Mesendoderm (in vitro differentiated cells): ENCODE measurements at regions not wholly inside any gene's neighbourhood (a gene's known extent, or its start where the extent isn't known, plus 50 kb on each side); places are given as distances from the start of the nearest gene placed in this dataset.

Source experiments
- DNase-seq: peaks from one replicate; pipeline ENCODE4 v3.0.0; 2013
- H2AK5ac ChIP-seq: 2 replicates; pipeline ENCODE4 v1.6.1; 2013; ENCODE audit warnings: low read length, inconsistent platforms
- H2BK120ac ChIP-seq: 2 replicates; pipeline ENCODE4 v1.6.1; 2013; ENCODE audit warnings: low read depth, mild to moderate bottlenecking, low read length, moderate library complexity, mixed read lengths
- H2BK15ac ChIP-seq: replicated peaks from 2 replicates; pipeline ENCODE4 v1.6.1; 2013; ENCODE audit warnings: low read depth, mild to moderate bottlenecking, moderate library complexity
- H2BK5ac ChIP-seq: 2 replicates; pipeline ENCODE4 v1.6.1; 2013; ENCODE audit warnings: low read length, inconsistent platforms
- H3K18ac ChIP-seq: 2 replicates; pipeline ENCODE4 v1.6.1; 2013; ENCODE audit warnings: mild to moderate bottlenecking, low read length, mixed read lengths
- H3K23ac ChIP-seq: one replicate; pipeline ENCODE4 v1.6.1; 2013; ENCODE audit warnings: low read length
- H3K27ac ChIP-seq: 2 replicates; pipeline ENCODE4 v1.5.1; 2013; ENCODE audit warnings: low read depth, mild to moderate bottlenecking, inconsistent platforms, low read length, moderate library complexity
- H3K27me3 ChIP-seq: 2 replicates; pipeline ENCODE4 v1.6.1; 2013; ENCODE audit warnings: low read length, control low read depth, mild to moderate bottlenecking, inconsistent platforms; ENCODE audit not compliant: insufficient read depth, poor library complexity
- H3K36me3 ChIP-seq: 2 replicates; pipeline ENCODE4 v1.6.1; 2013; ENCODE audit warnings: low read length, inconsistent platforms; ENCODE audit not compliant: control insufficient read depth, insufficient read depth
- H3K4ac ChIP-seq: one replicate; pipeline ENCODE4 v1.6.1; 2013; ENCODE audit warnings: low read depth, mild to moderate bottlenecking, low read length, moderate library complexity
- H3K4me1 ChIP-seq: 2 replicates; pipeline ENCODE4 v1.6.1; 2013; ENCODE audit warnings: low read depth, low read length, inconsistent platforms; ENCODE audit not compliant: control insufficient read depth
- H3K4me2 ChIP-seq: 2 replicates; pipeline ENCODE4 v1.6.1; 2013; ENCODE audit warnings: low read length
- H3K4me3 ChIP-seq: 2 replicates; pipeline ENCODE4 v1.5.1; 2013; ENCODE audit warnings: mild to moderate bottlenecking, low read length
- H3K56ac ChIP-seq: one replicate; pipeline ENCODE4 v1.6.1; 2013; ENCODE audit warnings: low read length
- H3K79me1 ChIP-seq: 2 replicates; pipeline ENCODE4 v1.6.1; 2013; ENCODE audit warnings: low read length, inconsistent platforms
- H3K79me2 ChIP-seq: 2 replicates; pipeline ENCODE4 v1.6.1; 2013; ENCODE audit warnings: mild to moderate bottlenecking, low read length; ENCODE audit not compliant: control insufficient read depth, insufficient read depth
- H3K9ac ChIP-seq: 2 replicates; pipeline ENCODE4 v1.6.1; 2013; ENCODE audit warnings: low read length, inconsistent platforms
- H4K5ac ChIP-seq: one replicate; pipeline ENCODE4 v1.6.1; 2013; ENCODE audit warnings: low read length
- H4K8ac ChIP-seq: one replicate; pipeline ENCODE4 v1.6.1; 2013; ENCODE audit warnings: low read depth, mild to moderate bottlenecking, control low read depth, low read length, moderate library complexity
- WGBS: extraction: QIAGEN DNeasy Blood & Tissue Kit; methylation state at CpG from one replicate; pipeline ENCODE4 v1.1.7; 2013; ENCODE audit warnings: low lambda C conversion rate, missing lambda C conversion rate; ENCODE audit not compliant: insufficient coverage; ENCODE audit errors: extremely low coverage; 5-methylcytosine and 5-hydroxymethylcytosine counted together

DNA sequence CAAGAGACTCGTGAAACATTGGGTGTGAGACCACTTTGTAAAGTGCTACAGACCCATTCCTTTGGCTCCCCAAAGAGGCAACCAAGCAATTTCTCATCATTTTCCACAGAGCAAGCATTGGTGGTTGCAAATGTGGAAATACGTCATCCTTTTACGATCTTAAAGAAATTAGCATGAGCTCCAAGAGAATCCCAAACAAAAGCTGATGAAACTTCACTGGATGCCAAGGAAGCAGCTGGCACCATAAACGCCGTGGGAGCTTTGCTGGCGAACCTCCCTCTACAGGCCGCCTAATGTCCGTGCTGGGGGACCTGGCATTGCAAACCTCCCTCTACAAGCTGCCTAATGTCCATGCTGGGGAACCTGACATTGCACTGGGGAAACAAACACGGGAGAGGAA is 432.4 kb downstream of the ACTL7B start:
- Histone ChIP-seq H4K8ac (no peak overlapping the region), H3K27me3 (no peaks in the 10 kb centered on the region), H3K79me1 (no peaks in the 10 kb centered on the region), H2BK5ac (no peak overlapping the region), H3K56ac (no peak overlapping the region), H3K4me2 (no peak overlapping the region), H4K5ac (no peak overlapping the region), H3K27ac (no peak overlapping the region), H3K4me1 (no peaks in the 10 kb centered on the region), H3K23ac (no peak overlapping the region), H3K4ac (no peak overlapping the region), H3K79me2 (no peaks in the 10 kb centered on the region), H2AK5ac (no peak overlapping the region), H3K4me3 (no peak overlapping the region), H3K9ac (no peak overlapping the region), H2BK120ac (no peak overlapping the region), H3K36me3 (no peaks in the 10 kb centered on the region), H2BK15ac (no peak overlapping the region), H3K18ac (no peak overlapping the region)
- no CpG with 5 or more reads among the region's 9 CpGs for WGBS
- no peak for DNase-seq

DNA sequence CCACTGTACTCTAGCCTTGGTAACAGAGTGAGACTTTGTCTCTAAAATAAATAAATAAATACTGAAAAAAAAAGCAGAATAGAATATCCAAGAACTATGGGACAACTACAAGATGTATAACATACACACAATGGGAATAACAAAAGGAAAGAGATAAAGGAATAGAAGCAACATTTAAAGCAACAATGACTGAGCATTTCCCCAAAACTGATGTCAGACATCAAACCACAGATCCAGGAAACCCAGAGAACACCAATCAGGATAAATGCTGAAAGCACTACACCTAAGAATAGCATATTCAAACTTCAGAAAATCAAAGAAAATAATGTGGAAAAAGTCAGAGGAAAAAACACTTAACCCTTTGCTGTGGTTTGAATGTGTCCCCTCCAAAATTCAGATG is 436.4 kb downstream of the ACTL7B start:
- no peak overlapping the region for H4K5ac ChIP-seq
- H3K18ac ChIP-seq = no peak overlapping the region
- H3K36me3 ChIP-seq = no peaks in the 10 kb centered on the region
- no peaks in the 10 kb centered on the region for H3K27me3 ChIP-seq
- H2AK5ac ChIP-seq = no peak overlapping the region
- no peak overlapping the region for H3K9ac ChIP-seq
- H2BK15ac ChIP-seq = no peak overlapping the region
- no peak overlapping the region for H2BK120ac ChIP-seq
- H3K4me2 ChIP-seq = no peak overlapping the region
- H4K8ac ChIP-seq = no peak overlapping the region
- H3K27ac ChIP-seq = no peak overlapping the region
- no peak for DNase-seq
- H3K4ac ChIP-seq = no peak overlapping the region
- no peaks in the 10 kb centered on the region for H3K79me2 ChIP-seq
- H3K4me3 ChIP-seq = no peak overlapping the region
- H3K4me1 ChIP-seq = no peaks in the 10 kb centered on the region
- H3K56ac ChIP-seq = no peak overlapping the region
- H3K23ac ChIP-seq = no peak overlapping the region
- H2BK5ac ChIP-seq = no peak overlapping the region
- no peaks in the 10 kb centered on the region for H3K79me1 ChIP-seq

DNA sequence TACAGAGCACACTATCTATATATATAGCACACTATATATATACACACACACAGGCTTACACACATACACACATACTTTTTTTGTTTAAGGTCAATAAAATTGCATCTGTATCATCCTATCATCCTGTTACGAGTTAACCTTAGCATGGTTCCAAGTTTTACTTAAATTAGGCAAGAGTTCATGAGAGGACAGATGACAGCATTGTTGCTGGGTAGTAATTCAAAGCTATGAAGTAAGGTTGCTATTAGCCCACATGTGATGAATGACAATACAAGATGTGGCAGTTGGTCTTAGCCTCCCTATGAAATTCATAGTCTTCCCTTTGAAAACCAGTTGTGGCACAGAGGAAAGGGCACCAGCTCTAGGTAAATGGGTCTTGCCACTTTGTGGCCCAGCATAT is 438.1 kb downstream of the ACTL7B start:
- H4K8ac ChIP-seq = no peak overlapping the region
- no CpG with 5 or more reads among the region's 1 CpG for WGBS
- H2BK5ac ChIP-seq = no peak overlapping the region
- no peak overlapping the region for H2AK5ac ChIP-seq
- H3K79me2 ChIP-seq = no peaks in the 10 kb centered on the region
- no peak overlapping the region for H2BK120ac ChIP-seq
- no peak overlapping the region for H3K18ac ChIP-seq
- H3K4me1 ChIP-seq = no peaks in the 10 kb centered on the region
- no peak for DNase-seq
- H3K23ac ChIP-seq = no peak overlapping the region
- no peaks in the 10 kb centered on the region for H3K79me1 ChIP-seq
- no peaks in the 10 kb centered on the region for H3K36me3 ChIP-seq
- no peak overlapping the region for H3K56ac ChIP-seq
- H3K4me3 ChIP-seq = no peak overlapping the region
- H2BK15ac ChIP-seq = no peak overlapping the region
- H3K27ac ChIP-seq = no peak overlapping the region
- no peak overlapping the region for H3K4me2 ChIP-seq
- no peak overlapping the region for H3K4ac ChIP-seq
- no peak overlapping the region for H4K5ac ChIP-seq
- H3K27me3 ChIP-seq = no peaks in the 10 kb centered on the region
- no peak overlapping the region for H3K9ac ChIP-seq

DNA sequence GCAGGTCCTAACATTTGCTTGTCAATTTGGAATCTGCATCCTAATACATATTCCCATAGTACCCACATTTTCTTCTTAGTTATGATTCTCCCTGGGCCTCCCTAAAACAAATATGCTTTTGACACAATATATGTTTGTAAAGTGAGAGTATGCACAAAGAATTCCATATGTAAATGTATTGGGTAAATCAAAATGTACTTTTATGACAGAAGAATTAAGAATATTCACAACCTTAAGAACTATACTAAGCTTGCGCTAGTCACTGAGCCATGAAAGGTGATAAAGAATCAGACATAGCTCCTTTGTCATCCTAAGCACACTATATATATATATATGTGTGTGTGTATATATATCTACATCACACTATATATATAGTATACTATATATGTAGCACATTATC is 438.5 kb downstream of the ACTL7B start:
- no peak overlapping the region for H3K9ac ChIP-seq
- DNase-seq = no peak
- no peak overlapping the region for H3K4me3 ChIP-seq
- no peak overlapping the region for H2AK5ac ChIP-seq
- no peak overlapping the region for H3K4me2 ChIP-seq
- no peaks in the 10 kb centered on the region for H3K79me1 ChIP-seq
- no peak overlapping the region for H3K23ac ChIP-seq
- H3K56ac ChIP-seq = no peak overlapping the region
- H4K5ac ChIP-seq = no peak overlapping the region
- no peak overlapping the region for H4K8ac ChIP-seq
- H3K18ac ChIP-seq = no peak overlapping the region
- no CpG with 5 or more reads among the region's 1 CpG for WGBS
- no peak overlapping the region for H3K27ac ChIP-seq
- no peak overlapping the region for H2BK15ac ChIP-seq
- no peaks in the 10 kb centered on the region for H3K27me3 ChIP-seq
- no peaks in the 10 kb centered on the region for H3K36me3 ChIP-seq
- H3K79me2 ChIP-seq = no peaks in the 10 kb centered on the region
- H3K4ac ChIP-seq = no peak overlapping the region
- no peak overlapping the region for H2BK5ac ChIP-seq
- H2BK120ac ChIP-seq = no peak overlapping the region
- H3K4me1 ChIP-seq = no peaks in the 10 kb centered on the region

GRCh38 chr9:108416324-108416723 is 439.5 kb downstream of the ACTL7B start:
- H3K18ac ChIP-seq = no peak overlapping the region
- H3K23ac ChIP-seq = no peak overlapping the region
- no peaks in the 10 kb centered on the region for H3K79me1 ChIP-seq
- no CpG with 5 or more reads among the region's 2 CpGs for WGBS
- no peak overlapping the region for H2BK120ac ChIP-seq
- H2BK5ac ChIP-seq = no peak overlapping the region
- no peak overlapping the region for H3K56ac ChIP-seq
- H3K9ac ChIP-seq = no peak overlapping the region
- H2BK15ac ChIP-seq = no peak overlapping the region
- no peak overlapping the region for H4K8ac ChIP-seq
- no peak overlapping the region for H3K27ac ChIP-seq
- H3K27me3 ChIP-seq = no peaks in the 10 kb centered on the region
- H3K36me3 ChIP-seq = no peaks in the 10 kb centered on the region
- no peak overlapping the region for H3K4ac ChIP-seq
- H4K5ac ChIP-seq = no peak overlapping the region
- H3K79me2 ChIP-seq = no peaks in the 10 kb centered on the region
- DNase-seq = peak; percentile 22
- H3K4me1 ChIP-seq = no peaks in the 10 kb centered on the region
- H3K4me2 ChIP-seq = no peak overlapping the region
- no peak overlapping the region for H2AK5ac ChIP-seq
- no peak overlapping the region for H3K4me3 ChIP-seq

DNA sequence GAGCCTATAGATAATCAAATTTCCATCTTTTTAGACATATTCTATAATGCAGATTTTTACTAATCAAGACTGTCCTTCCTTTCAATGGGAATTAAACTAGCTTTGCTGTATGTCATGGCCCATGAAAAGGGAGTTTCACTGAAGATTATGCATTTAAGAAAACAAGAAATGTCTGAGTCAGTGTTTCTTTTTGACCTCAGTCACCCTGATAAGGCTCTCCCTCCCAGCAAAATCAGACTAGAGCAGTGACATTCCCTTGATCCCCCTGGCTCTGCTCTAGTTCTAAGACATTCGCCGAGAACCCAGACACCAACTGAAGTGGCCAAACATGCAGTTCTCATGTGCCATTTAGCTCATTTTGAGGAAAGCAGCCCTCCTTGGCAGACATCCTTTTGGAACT is 442.0 kb downstream of the ACTL7B start:
- no peak overlapping the region for H3K56ac ChIP-seq
- no peak overlapping the region for H4K8ac ChIP-seq
- H3K4me2 ChIP-seq = no peak overlapping the region
- no peaks in the 10 kb centered on the region for H3K4me1 ChIP-seq
- no peak overlapping the region for H2BK5ac ChIP-seq
- no peaks in the 10 kb centered on the region for H3K79me2 ChIP-seq
- no peak for DNase-seq
- no CpG with 5 or more reads among the region's 2 CpGs for WGBS
- no peak overlapping the region for H2BK15ac ChIP-seq
- H2BK120ac ChIP-seq = no peak overlapping the region
- H3K9ac ChIP-seq = no peak overlapping the region
- no peak overlapping the region for H3K4me3 ChIP-seq
- H2AK5ac ChIP-seq = no peak overlapping the region
- H3K36me3 ChIP-seq = no peaks in the 10 kb centered on the region
- no peak overlapping the region for H3K4ac ChIP-seq
- no peak overlapping the region for H4K5ac ChIP-seq
- H3K27ac ChIP-seq = no peak overlapping the region
- no peak overlapping the region for H3K18ac ChIP-seq
- no peak overlapping the region for H3K23ac ChIP-seq
- H3K27me3 ChIP-seq = no peaks in the 10 kb centered on the region
- no peaks in the 10 kb centered on the region for H3K79me1 ChIP-seq
